KG1 (cell line): ENCODE measurements at regions not wholly inside any gene's neighbourhood (a gene's known extent, or its start where the extent isn't known, plus 50 kb on each side); places are given as distances from the start of the nearest gene placed in this dataset.
"Not testable (repeated sequence)": the region's sequence is repeated elsewhere in the genome, so short reads cannot be mapped to it uniquely, and the experiment has no call there.

ENCODE experiments used
- DNase-seq: peaks from one replicate; lab custom pipeline; 2025; lab: John Stamatoyannopoulos, UW

DNA sequence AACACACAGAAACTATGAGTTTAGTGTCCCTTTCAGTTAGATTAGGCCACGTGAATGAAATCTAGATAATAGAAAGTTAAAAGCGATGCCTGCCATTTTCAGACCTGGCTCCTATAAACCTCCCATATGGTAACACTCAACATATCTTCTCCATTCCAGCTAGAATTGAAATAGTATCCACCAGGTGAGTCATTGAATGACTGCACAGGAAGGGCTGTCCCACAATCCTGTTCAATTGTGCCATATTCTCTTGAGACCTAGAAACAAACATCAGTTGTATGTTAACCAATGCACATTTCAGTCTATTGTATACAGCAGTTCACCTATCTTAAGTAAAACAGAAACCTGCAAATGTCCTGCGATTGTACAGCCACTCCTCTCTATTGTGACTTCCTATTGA is 659.3 kb upstream of the SLIT2 start:
- DNase-seq = no peak

- no peak for DNase-seq
These were observed 667.7 kb upstream of the SLIT2 start for GRCh38 chr4:19583827-19584569.

DNA sequence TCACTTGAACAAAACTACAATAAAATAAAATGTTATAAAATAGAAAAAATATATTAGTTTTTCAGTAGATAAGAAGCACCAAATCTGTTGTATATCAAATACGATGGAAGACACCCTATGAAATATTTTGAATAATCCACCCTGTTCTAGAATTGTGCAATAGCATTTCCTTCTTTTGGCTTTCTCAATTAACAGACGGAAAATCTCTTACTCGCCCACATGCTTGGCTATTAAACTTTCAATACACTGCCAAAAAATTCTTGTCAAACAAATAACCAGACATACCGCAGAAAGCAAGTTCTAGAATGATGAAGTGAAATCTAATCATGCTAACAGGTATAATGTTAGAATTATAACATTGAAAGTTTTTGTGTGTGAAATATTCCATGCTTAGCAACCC is 671.6 kb upstream of the SLIT2 start:
- DNase-seq = no peak

DNA sequence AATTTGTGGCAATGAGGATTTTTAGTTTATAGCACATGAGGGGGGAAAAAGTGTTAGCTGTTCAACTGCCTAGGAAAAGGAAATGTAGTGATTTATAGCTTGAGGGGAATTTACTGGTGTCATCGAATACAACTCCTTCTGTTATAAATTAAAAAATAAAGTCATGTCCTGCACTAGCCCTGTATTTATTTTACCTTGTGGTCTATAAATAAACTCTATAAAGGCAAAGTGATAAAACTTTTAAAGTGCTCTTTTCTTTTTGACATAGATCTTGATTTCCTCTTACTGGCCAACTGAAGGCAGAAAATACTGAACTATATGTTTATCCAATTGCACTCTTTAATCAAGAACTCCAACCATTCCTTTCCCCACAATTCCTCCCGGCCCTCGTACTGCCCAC is 672.1 kb upstream of the SLIT2 start:
- DNase-seq = no peak

DNA sequence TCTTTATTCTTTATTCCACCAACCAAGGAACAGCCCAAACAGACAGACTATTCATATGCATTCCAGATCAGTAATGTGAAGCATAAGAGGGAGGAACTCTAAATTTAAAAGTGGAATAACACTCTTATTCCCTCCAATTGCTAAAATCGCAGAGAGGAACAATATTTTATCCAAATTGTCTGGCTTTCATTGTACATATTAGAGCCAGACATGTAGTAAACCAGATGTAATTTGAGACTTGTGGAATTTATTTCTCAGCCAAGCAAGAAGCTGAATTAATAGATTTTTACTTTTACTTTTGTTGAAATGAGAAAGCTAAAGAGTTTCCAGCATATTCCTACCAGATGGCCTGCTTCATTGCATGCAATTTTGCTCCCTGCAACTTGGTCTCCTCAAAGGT is 674.6 kb upstream of the SLIT2 start:
- no peak for DNase-seq

GRCh38 chr4:19575924-19576323 is 675.8 kb upstream of the SLIT2 start:
- no peak for DNase-seq

DNA sequence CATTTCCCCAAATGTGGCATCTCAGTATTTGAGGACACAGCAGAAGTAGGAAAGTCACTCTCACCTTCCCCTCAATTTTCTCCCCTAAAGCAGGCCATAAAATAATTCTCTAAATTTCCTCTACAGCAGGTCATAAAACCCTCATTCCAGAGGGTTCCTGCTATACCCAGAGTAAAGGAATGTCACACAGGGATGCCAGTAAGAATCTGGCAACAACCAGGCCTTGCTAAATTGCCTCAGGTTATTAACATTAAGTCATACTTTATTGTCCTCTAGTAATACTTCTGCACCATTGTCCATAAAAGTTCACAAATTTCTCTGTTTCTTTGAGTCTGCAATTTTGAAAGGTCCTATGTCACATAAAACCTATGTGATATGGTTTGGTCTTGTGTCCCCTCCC is 685.7 kb upstream of the SLIT2 start:
- no peak for DNase-seq

DNA sequence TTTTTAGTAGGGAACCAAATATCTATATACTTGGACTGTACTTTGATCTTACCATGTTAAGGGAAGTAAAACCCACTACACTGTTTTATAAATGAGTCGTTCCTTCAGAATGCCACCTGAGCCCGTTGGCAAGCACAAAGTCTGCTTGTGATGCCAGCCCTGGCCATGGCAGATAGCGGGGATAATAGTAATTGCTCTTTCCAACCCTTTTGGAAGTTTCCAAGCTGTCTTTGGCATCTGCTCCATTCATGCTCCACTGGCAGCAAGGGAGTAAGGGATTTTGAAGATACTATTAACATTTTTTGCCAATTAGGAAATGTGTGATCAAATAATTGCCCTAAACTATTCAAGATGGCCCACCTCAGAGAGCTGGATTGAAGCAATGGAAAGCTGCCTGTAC is 689.2 kb upstream of the SLIT2 start:
- no peak for DNase-seq

- DNase-seq = no peak
These were observed 694.5 kb upstream of the SLIT2 start for GRCh38 chr4:19557161-19557560.

- not testable (repeated sequence) for DNase-seq
These were observed 695.4 kb upstream of the SLIT2 start for GRCh38 chr4:19556276-19556675.

DNA sequence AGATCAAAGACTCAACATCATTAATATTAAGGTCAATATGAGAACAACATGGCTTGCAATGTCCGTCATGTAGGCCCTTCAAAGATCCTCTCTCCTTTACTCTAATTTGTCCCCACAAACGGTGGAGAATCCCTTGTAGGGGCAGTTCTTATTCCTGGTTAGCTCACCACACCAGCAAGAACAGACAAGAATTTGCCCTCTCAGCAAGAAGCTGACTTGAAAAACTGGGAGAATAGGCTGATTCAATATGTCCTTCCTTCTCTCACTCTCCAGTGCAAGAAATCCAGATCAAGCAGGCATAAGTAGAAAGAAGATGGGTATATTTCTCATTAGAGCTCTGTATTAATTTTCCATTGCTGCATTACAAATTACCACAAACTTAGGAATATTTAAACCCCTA is 704.2 kb upstream of the SLIT2 start:
- DNase-seq = no peak

DNA sequence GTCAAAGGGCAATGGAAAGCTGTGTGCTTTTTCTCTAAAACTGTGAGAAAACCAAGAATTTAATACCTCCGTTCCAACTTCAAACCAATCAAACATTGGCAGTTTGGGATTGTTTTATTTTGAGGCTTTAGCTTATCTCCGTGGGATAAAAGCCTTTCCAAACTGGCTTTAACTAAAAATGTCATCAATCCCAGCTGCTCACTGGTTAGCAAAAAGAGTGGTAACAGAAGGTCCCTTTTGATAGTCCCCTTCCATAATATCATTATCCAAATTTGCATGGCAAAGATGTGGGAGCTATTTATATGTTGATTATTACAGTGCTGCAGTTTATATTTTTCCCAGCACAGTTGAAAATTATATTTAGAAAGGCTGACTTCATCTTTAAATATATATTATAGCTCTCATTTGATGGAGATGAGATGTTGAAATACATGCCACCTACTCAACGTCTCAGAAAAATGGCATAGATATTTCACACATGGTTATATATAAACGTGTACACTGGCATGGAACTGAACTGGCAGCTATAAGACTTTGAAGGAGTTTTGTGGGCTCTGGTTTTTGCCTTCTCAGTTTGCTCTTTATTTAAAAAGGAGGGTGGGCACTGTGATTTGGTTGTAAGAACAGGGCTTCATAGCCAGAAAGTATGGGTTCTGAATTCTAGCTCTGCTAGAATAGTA is 707.1 kb upstream of the SLIT2 start:
- DNase-seq = no peak

DNA sequence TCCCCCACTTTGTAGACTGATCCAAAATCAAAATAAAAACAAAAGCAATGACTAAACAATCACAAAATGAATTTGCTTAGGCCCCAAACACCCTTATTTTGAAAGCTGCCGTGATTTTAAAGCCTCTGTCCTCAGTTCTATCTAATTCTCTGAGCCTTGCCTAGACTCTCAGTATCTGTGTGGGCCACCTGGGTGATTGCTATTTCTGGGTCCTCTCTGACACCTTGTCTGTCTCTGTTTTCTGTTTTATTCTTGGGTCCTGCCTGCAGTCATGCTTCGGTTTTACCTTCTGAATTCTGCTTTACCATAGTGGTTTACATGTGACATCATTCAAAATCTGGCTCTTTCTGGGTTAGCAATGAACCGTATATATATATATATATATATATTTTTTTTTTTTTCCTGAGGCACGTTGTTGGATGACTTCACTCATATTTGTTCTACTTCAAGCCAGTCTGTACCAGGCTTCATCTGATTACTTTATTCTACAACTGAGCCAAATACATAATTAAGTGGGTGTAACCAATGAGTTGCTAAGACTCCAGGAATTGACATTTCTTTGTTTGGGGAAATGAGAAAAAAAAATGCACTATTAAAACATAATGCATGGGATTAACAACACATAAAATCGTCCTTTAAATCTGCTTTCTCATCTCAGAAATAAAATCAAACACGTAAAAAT is 710.7 kb upstream of the SLIT2 start:
- DNase-seq = no peak

DNA sequence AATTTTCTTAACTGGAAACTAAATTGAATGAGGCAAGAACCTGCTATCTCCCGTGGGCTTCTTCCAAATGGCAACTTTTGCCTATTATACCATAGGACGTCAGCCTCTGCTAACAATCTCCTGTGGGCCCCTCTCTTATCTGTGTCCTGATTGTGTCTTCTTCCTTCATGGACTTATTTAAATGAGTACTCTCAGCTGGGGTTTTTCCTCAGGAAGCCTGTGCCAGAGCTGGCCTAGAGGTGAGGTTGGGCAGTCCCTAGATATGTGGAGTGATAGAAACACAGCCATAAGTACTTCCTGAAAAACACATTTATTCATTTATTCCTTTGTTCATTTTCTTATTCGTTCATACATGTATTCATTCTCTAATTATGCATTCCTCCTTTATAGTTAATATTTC is 712.5 kb upstream of the SLIT2 start:
- DNase-seq = no peak

DNA sequence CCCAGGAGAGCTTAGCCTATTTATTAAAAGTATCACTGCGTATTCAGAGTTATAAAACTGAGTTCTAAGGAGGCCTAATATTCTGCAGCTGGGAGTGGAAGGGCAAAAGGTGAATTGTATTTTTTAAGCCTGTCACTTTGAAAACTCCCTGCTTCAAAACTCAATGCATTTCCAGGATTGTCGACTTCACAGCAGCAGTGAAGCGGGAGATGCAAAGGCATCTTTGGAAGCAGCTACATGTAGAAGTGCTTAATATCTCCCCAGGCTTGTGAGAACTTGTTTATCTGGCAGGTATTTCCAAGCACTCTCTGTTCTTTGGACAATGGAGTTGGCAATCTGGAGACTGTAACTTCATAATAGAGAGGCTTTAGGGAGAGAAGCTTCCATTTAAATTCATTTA is 717.5 kb upstream of the SLIT2 start:
- no peak for DNase-seq

DNA sequence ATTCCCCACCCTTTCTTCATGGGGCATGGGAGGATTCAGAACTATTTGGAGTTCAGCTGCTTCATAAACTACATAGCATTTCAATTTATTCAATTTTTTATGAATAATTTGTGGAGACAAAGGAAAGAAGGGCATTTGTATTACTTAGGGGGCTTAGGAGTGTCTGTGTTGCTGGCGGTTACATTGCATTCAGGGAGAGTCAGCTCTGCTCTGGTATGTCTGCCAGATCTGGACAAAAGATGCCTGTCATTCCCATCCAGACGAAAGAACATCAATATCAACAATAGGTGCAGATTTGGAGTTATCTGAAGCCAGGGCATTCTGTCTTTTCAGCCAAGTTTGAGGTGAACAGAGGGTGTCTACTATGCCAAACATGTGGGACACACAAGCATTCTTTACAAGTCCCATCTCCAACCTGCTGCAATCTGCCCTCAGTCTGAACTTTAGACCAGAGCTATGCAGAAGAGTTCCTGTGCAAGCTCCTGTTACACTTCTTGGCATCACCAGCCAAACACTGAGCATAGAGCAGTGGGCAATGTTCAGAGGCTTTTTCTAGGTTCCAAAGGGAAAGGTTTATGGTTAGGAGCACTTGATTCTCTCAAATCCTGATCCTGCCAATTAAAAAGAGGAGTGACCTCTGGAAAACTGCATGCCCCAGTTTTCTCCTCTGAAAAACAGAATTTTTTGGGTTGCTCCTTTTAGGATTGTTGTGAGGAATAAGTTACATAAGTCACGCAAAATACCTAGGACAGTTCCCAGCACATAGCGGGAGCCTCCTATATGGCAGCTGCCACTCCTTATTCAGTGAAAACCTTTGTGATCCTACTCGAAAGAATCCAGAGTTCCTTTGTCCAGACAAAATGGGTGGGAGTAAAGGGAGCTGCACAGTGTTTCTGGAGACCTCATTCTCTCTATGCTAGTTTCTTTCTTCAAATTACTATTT is 719.5 kb upstream of the SLIT2 start:
- DNase-seq = no peak

DNA sequence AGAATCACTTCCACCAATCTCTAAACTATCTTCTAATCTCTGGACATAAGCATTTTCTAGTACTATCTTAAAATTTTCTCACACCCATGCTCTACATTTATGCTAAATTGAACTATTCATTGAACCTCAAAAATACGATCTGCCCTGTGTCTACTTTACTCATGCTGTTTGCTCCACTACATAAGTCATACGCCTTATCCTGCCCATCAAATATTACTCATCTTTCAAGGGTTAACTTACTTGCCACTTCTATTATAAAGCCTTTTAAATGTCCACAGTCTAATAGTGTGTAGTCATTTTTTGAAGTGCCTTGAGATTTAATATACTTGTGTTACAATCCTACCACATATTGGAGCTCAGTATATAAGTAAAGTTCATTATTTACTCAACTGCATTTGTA is 727.7 kb upstream of the SLIT2 start:
- DNase-seq = no peak

DNA sequence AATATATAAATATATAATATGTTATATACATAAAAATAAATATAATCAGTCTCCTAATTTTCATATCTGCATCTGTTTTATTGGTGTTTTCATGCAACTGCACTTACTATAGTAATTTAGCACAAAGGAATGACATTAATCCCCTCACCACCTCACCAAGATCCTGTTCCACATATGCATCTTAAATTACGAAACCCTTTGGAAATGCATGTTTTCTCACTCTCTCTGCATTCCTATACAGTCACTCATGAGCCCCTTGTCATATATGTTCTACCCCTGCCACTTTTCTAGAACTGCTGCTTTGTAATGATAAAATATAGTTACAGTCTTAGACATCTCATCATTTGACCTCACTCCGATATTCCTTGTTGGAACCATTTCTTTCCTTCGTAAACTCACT is 728.7 kb upstream of the SLIT2 start:
- DNase-seq = no peak

GRCh38 chr4:19520939-19521520 is 730.7 kb upstream of the SLIT2 start:
- no peak for DNase-seq

DNA sequence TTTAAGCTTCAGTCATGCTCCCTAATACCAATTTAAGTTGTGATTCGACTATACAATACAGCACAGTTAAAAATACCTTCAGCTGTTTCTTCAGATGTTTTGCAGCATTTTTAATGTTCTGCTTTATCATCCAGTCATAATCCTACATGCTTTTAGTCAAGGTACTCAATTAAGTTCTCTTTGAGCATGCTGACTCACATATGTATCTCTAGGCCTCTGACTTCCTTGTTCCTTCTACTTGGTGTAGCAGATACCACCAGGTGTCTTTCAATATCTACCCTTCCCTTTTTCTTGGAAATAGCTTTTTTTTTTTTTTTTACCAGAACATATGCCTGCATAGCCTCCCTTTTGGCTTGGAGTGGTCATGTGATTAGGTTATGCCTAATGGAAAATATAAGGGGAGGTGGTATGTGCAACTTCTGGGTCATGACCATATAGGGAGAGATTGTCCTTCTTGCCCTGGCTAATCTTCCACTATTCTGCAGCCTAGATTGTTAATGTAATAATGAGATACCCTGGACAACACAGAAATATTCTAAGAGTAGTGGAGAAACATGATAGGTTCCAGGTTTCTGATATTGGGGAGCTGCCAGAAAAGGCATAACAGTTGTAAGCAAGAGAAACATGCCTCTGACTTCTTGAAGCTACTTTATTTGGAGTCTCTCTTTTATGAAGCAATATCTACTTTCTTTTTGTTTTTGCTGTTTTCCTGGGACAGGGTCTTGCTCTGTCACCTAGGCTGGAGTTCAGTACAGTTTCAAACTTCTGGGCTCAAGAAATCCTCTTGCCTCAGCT is 737.2 kb upstream of the SLIT2 start:
- no peak for DNase-seq

- no peak for DNase-seq
These were observed 739.6 kb upstream of the SLIT2 start for GRCh38 chr4:19512086-19512485.
